ENCODE measurements at regions not wholly inside any gene's neighbourhood (a gene's known extent, or its start where the extent isn't known, plus 50 kb on each side); places are given as distances from the start of the nearest gene placed in this dataset.

DNA sequence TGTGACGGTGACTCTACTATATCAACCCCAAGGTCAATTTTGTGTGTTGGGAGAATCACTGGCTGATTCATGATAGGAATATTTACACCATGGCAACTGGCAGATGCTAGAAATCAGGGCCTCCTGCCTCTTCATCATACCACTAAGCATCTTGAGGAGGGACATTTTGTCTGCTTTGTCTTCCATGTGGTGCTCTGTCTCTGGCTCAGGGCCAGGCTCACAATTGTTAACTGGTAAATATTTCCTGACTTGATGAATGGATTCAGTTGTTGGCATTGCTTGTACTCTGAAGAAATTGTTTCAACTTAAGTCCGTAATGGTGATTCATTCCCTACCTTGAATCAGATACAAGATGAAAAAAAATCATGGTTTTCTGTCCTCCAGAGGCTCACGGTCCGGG lies 292.7 kb downstream of the HAPSTR1 start:
- no peak for TF ChIP-seq CTCF (conservative IDR thresholded peaks at IDR 0.05; ENCODE audit: low read depth, low read length)
- no peak for TF ChIP-seq EZH2 (IDR thresholded peaks at IDR 0.05; ENCODE audit: borderline replicate concordance, low read depth, low read length, poor library complexity, severe bottlenecking)
